Stomach (tissue), 8 donors: ENCODE measurements at regions not wholly inside any gene's neighbourhood (a gene's known extent, or its start where the extent isn't known, plus 50 kb on each side); places are given as distances from the start of the nearest gene placed in this dataset.
"Not testable (repeated sequence)": the region's sequence is repeated elsewhere in the genome, so short reads cannot be mapped to it uniquely, and the experiment has no call there.

Experiments
- DNase-seq, 2 donors: peaks; one replicate each; pipeline versions ENCODE4 v3.0.0 to v3.0.0-alpha.2; 2013 to 2019
- H3K27ac ChIP-seq, 5 donors: fragments of 200-600 bp in 4 of 5; sonication (generic) in 4 of 5; one replicate each; pipeline ENCODE4 v1.5.1; 2013 to 2019; ENCODE audit warnings: mild to moderate bottlenecking in 1 of 5, moderate library complexity in 1 of 5
- H3K27me3 ChIP-seq, 3 donors: fragments of 200-600 bp; sonication (generic); one replicate each; pipeline ENCODE4 v1.5.1; 2017 to 2019; ENCODE audit warnings: mixed run types in 1 of 3
- H3K36me3 ChIP-seq, 4 donors: fragments of 200-600 bp; sonication (generic); 1 replicate in 3 of 4; 2 replicates in 1 of 4; pipeline ENCODE4 v1.5.1; 2016 to 2019
- H3K4me1 ChIP-seq, 4 donors: fragments of 200-600 bp; sonication (generic); one replicate each; pipeline ENCODE4 v1.5.1; 2016 to 2019
- H3K4me3 ChIP-seq, 4 donors: fragments of 200-600 bp; sonication (generic) in 3 of 4; one replicate each; pipeline ENCODE4 v1.5.1; 2016 to 2019; ENCODE audit warnings: mild to moderate bottlenecking in 1 of 4
- H3K9me3 ChIP-seq, 4 donors: fragments of 200-600 bp; sonication (generic); one replicate each; pipeline ENCODE4 v1.5.1; 2016 to 2019
- EP300 ChIP-seq: sonication (generic); formaldehyde crosslinking; IDR thresholded peaks from one replicate; pipeline ENCODE4 v1.6.1; 2017; ENCODE audit warnings: antibody characterized with exemption
- POLR2A ChIP-seq, 4 donors: fragments of 450-650 bp; IDR thresholded peaks; one replicate each; pipeline ENCODE4 v1.6.1; 2016; ENCODE audit warnings: antibody characterized with exemption in 4 of 4, control low read depth in 2 of 4, mild to moderate bottlenecking in 1 of 4, moderate library complexity in 1 of 4
- POLR2AphosphoS5 ChIP-seq, 3 donors: sonication (generic); formaldehyde crosslinking; IDR thresholded peaks; one replicate each; pipeline ENCODE4 v1.6.1; 2016; ENCODE audit warnings: antibody characterized with exemption in 3 of 3
- WGBS, 5 donors: extraction: QIAGEN DNeasy Blood & Tissue Kit in 3 of 5; methylation state at CpG; one replicate each; pipeline versions ENCODE4 v1.1.5 to v1.1.7; 2013 to 2018; 5-methylcytosine and 5-hydroxymethylcytosine counted together
- intact Hi-C: fragments of 100-400 bp; cut with DNase I; formaldehyde crosslinking; loops from one replicate; pipeline ENCODE4 v1.15.1; 2023; ENCODE audit warnings: low total_unique reads
- TF ChIP-seq, protein P1 (sequence below), 7 experiments: fragments of 450-650 bp in 4 of 7; fragments of 200-600 bp in 3 of 7; sonication (generic) in 3 of 7; IDR thresholded peaks; one replicate each; pipeline ENCODE4 v1.5.1; 2016 to 2019; ENCODE audit warnings: antibody characterized with exemption in 7 of 7, control low read depth in 2 of 7, mild to moderate bottlenecking in 1 of 7
- donor health status: healthy with polysubstance abuse.
- donor health status: Bipolar disorder and iron deficiency.
- donor health status: healthy.

DNA sequence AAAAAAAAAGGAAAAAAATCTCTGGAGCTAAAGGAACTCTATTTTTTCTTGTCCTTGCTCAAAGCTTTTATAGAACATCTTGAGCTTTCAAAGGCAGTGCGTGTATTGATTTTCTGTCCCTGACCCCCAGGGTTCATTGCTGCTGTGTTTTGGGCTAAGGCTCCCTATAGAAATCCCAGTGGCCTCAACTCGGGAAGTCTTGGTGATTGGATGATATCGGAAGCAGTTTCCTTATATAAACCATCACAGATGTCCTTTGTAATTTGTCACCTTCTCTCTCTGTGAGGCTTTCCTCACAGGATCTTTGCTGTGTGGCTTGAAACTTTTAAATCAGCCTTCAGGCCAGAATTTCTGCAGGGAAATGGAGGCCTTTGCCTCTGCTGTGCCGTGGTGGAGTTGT is 397.7 kb downstream of the RPS6KC1 start:
- intact Hi-C loops, result no loop called here
- Histone ChIP-seq H3K36me3 (no peaks in the 10 kb centered on the region), H3K27me3 (peaks cover 0 to 9% (median 0%) of the 10 kb centered on the region in 3 donors), H3K4me1 (no peaks in the 10 kb centered on the region), H3K9me3 (no peaks in the 10 kb centered on the region), H3K4me3 (no peak overlapping the region), H3K27ac (no peak overlapping the region)
- TF ChIP-seq POLR2AphosphoS5 (IDR thresholded peaks at IDR 0.05) (no peak), EP300 (no peak), POLR2A (IDR thresholded peaks at IDR 0.05) (no peak)
- TF ChIP-seq, protein P1, sequence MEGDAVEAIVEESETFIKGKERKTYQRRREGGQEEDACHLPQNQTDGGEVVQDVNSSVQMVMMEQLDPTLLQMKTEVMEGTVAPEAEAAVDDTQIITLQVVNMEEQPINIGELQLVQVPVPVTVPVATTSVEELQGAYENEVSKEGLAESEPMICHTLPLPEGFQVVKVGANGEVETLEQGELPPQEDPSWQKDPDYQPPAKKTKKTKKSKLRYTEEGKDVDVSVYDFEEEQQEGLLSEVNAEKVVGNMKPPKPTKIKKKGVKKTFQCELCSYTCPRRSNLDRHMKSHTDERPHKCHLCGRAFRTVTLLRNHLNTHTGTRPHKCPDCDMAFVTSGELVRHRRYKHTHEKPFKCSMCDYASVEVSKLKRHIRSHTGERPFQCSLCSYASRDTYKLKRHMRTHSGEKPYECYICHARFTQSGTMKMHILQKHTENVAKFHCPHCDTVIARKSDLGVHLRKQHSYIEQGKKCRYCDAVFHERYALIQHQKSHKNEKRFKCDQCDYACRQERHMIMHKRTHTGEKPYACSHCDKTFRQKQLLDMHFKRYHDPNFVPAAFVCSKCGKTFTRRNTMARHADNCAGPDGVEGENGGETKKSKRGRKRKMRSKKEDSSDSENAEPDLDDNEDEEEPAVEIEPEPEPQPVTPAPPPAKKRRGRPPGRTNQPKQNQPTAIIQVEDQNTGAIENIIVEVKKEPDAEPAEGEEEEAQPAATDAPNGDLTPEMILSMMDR (IDR thresholded peaks at IDR 0.05), result no peak
- no peak for DNase-seq
- WGBS, 5 donors, result 50 to 63% (median 62%) methylated on average over 4 of the region's 4 CpGs

DNA sequence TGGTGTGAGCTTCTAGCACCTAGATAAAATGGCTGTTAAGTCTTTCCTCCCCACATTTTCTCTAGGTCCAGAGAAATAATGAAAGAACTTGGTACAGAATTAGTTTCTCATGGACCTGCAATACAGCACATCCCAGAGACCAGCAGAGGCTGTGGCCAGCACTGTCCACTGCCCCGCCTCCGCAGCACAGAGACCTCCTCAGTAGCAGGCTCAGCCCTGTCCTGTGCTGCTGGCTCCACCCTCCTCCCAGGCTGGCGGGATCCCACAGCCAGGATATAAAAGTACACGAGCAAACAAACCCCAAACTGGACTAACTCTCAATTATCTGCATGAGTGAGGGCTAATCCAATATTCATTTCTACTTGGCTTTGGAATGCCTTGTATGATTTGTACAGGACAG is 401.5 kb downstream of the RPS6KC1 start:
- 54 to 69% (median 58%) methylated on average over 4 of the region's 4 CpGs for WGBS, 5 donors
- TF ChIP-seq, protein P1 (IDR thresholded peaks at IDR 0.05), result no peak
- no peak for TF ChIP-seq EP300
- no peak for TF ChIP-seq POLR2A (IDR thresholded peaks at IDR 0.05)
- TF ChIP-seq POLR2AphosphoS5 (IDR thresholded peaks at IDR 0.05), result no peak

DNA sequence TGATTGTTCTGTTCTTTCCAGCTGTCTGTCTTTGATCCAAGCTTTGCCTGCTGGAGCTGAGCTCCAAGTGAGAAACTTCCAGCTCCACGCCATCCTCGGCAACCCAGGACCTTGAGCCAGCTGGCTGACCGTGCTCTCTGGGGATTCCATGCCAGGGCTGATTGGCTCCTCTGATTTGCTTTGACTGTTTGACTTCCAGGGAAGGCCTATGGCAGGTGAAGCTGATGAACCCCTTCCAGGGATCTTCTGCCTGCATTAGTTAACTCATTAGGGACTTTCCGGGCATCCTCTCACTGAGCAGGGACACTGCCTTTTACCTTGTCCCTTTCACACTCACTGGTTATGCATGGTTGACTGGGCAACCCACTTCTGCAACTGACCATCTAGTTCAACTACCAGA is 406.1 kb downstream of the RPS6KC1 start:
- TF ChIP-seq, protein P1 (IDR thresholded peaks at IDR 0.05), result no peak
- TF ChIP-seq POLR2A (IDR thresholded peaks at IDR 0.05) (no peak), POLR2AphosphoS5 (IDR thresholded peaks at IDR 0.05) (no peak), EP300 (no peak)
- Histone ChIP-seq H3K27ac (no peak overlapping the region), H3K27me3 (no peaks in the 10 kb centered on the region), H3K4me1 (peaks cover 0 to 5% (median 0%) of the 10 kb centered on the region in 4 donors), H3K4me3 (no peak overlapping the region), H3K9me3 (no peaks in the 10 kb centered on the region), H3K36me3 (no peaks in the 10 kb centered on the region)
- WGBS, 5 donors, result 34 to 66% (median 63%) methylated on average over 4 of the region's 4 CpGs
- no peak for DNase-seq
- intact Hi-C loops, result no loop called here

More for the DNA sequence above, 401.5 kb downstream of the RPS6KC1 start:
- DNase-seq, result no peak
- Histone ChIP-seq H3K27me3 (no peaks in the 10 kb centered on the region), H3K36me3 (no peaks in the 10 kb centered on the region), H3K27ac (no peak overlapping the region), H3K4me3 (no peak overlapping the region), H3K4me1 (peaks cover 0 to 5% (median 0%) of the 10 kb centered on the region in 4 donors), H3K9me3 (no peaks in the 10 kb centered on the region)
- intact Hi-C loops, result no loop called here

DNA sequence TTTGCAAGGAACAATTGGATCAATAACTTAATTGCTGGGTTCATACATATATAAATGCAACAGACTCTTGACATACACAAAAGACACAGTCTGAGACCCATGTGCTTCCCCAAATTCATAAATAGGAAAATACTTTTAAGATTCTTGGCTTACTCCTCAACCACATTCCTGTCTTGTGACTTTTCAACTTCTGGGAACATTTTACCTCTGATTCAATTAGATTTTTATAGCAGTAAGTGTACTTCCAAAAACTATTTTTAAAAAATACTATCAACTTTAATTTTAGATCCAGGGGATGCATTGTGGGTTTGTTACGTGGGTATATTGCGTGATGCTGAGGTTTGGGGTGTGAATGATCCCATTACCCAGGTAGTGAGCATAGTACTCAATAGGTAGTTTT is 406.7 kb downstream of the RPS6KC1 start:
- Histone ChIP-seq H3K36me3 (no peaks in the 10 kb centered on the region), H3K4me1 (peaks cover 0 to 5% (median 0%) of the 10 kb centered on the region in 4 donors), H3K9me3 (no peaks in the 10 kb centered on the region), H3K27me3 (no peaks in the 10 kb centered on the region), H3K27ac (no peak overlapping the region), H3K4me3 (no peak overlapping the region)
- TF ChIP-seq, protein P1 (IDR thresholded peaks at IDR 0.05), result no peak
- no peak for TF ChIP-seq POLR2AphosphoS5 (IDR thresholded peaks at IDR 0.05)
- no peak for TF ChIP-seq POLR2A (IDR thresholded peaks at IDR 0.05)
- no peak for TF ChIP-seq EP300
- 82 to 95% (median 86%) methylated on average over 2 of the region's 2 CpGs for WGBS, 5 donors
- intact Hi-C loops, result no loop called here
- no peak for DNase-seq

DNA sequence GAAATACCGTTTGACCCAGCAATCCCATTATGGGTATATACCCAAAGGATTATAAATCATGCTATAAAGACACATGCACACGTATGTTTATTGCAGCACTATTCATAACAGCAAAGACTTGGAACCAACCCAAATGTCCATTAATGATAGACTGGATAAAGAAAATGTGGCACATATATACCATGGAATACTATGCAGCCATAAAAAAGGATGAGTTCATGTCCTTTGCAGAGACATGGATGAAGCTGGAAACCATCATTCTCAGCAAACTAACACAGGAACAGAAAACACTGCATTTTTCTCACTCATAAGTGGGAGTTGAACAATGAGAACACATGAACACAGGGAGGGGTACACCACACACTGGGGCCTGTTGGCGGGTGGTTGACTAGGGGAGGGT is 411.3 kb downstream of the RPS6KC1 start:
- H3K36me3 ChIP-seq, H3K27ac ChIP-seq, H3K4me1 ChIP-seq, H3K4me3 ChIP-seq, H3K9me3 ChIP-seq, DNase-seq, intact Hi-C loops, H3K27me3 ChIP-seq: not testable (repeated sequence)
- 87 to 96% (median 91%) methylated on average over 3 of the region's 3 CpGs for WGBS, 5 donors
